A673 (cell line): ENCODE measurements at regions not wholly inside any gene's neighbourhood (a gene's known extent, or its start where the extent isn't known, plus 50 kb on each side); places are given as distances from the start of the nearest gene placed in this dataset.

Experiments used
- CTCF ChIP-seq: fragments of 300-800, 200-600 bp; sonication (generic); conservative IDR thresholded peaks from 2 replicates; pipeline ENCODE4 v1.5.1; 2017; ENCODE audit warnings: low read depth, mild to moderate bottlenecking, antibody characterized with exemption, low read length, moderate library complexity, mixed read lengths
- EZH2 ChIP-seq: fragments of 200-600 bp; sonication (generic); IDR thresholded peaks from 2 replicates; pipeline ENCODE4 v1.6.1; 2017; ENCODE audit warnings: borderline replicate concordance, low read depth, mild to moderate bottlenecking, mixed read lengths, antibody characterized with exemption, low read length; ENCODE audit not compliant: poor library complexity, severe bottlenecking

GRCh38 chr12:60106214-60106613 lies 510.4 kb downstream of the SLC16A7 start:
- no peak; the same call in 1 of the 2 replicates for TF ChIP-seq CTCF
- TF ChIP-seq EZH2: no peak
